C4-2B (cell line): ENCODE measurements at regions not wholly inside any gene's neighbourhood (a gene's known extent, or its start where the extent isn't known, plus 50 kb on each side); places are given as distances from the start of the nearest gene placed in this dataset.

Experiments used
- CTCF ChIP-seq: fragments of 450-650 bp; conservative IDR thresholded peaks from 2 replicates; pipeline ENCODE4 v1.5.1; 2017; ENCODE audit warnings: mild to moderate bottlenecking
- ZFX ChIP-seq: fragments of 450-650 bp; IDR thresholded peaks from 2 replicates; pipeline ENCODE4 v1.6.1; 2017

GRCh38 chr4:150006197-150006596 lies 72.0 kb upstream of the DCLK2 start:
- TF ChIP-seq CTCF (no peak), ZFX (no peak)
